SK-N-SH (cell line): ENCODE measurements at regions not wholly inside any gene's neighbourhood (a gene's known extent, or its start where the extent isn't known, plus 50 kb on each side); places are given as distances from the start of the nearest gene placed in this dataset.

ENCODE experiments used
- JUND ChIP-seq: IDR thresholded peaks from 2 replicates; pipeline ENCODE4 v1.4.0; 2012
- POLR2AphosphoS5 ChIP-seq: IDR thresholded peaks from 2 replicates; pipeline ENCODE4 v1.6.1; 2012; ENCODE audit warnings: low read depth, low read length

DNA sequence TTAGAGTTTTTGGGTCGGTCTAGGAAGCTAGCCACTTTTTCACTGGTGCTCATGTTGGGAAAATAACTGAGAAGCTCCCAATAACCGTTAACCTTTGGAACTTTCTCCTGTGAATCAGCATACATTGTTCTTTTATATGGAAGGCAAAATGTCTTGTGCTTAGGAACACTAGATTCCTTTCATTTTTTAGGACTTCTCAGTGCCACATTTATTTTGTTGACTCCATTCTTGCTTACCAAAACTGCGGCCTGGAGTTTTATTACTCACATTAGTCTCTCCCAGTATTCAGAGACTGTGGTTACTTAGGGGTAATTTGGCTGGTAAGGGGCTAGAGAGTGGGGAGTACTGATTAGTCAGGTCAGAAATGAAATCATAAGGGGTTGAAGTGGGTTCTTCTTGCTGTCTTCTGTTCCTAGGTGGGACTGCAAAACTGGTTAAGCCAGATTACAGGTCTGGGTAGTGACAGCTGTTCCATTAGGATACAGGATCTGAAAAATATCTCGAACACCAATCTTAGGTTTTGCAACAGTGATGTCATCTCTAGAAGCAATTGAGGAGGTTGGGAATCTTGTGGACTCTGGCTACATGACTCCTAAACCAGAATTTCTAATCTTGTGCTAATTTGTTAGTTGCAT is 631.4 kb upstream of the LUZP2 start:
- TF ChIP-seq JUND, result no peak
- TF ChIP-seq POLR2AphosphoS5, result no peak
